ENCODE measurements at regions not wholly inside any gene's neighbourhood (a gene's known extent, or its start where the extent isn't known, plus 50 kb on each side); places are given as distances from the start of the nearest gene placed in this dataset.
A peak's percentile ranks its signal among the peaks of the same experiment; 100 is the strongest.

DNA sequence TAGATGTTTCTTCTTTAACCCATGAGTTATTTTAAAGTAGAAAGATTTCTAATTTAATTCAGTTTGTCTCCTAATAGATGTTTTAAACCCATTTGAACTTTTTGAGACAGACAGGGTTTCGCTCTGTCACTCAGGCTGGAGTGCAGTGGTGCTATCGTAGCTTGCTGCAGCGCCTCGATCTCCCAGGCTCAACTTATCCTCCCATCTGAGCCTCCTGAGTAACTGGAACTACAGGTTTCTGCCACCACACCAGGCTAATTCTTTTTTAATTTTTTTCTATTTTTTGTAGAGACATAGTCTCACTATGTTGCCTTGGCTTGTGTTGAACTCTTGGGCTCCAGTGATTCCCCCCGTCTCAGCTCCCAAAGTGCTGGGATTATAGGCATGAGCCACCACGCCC, 53.0 kb upstream of the RAB18 start:
- intact Hi-C loops (cut with DNase I): no loop called here
- no peak for ATAC-seq
- DNase-seq (ENCODE audit: missing footprints): no peak

- DNase-seq (ENCODE audit: missing footprints): no peak
- no peak for ATAC-seq
- intact Hi-C loops (cut with DNase I): no loop called here
Observed at GRCh38 chr10:27450225-27450624, 53.9 kb upstream of the RAB18 start.

- intact Hi-C loops (cut with DNase I): loop anchor here (5.0 kb wide), 2 partner anchors 108 to 793 kb away; no protein-coding TSS in a partner anchor
- ATAC-seq (no peak), DNase-seq (ENCODE audit: missing footprints) (no peak)
Observed at GRCh38 chr10:27449571-27449970, 54.5 kb upstream of the RAB18 start.

DNA sequence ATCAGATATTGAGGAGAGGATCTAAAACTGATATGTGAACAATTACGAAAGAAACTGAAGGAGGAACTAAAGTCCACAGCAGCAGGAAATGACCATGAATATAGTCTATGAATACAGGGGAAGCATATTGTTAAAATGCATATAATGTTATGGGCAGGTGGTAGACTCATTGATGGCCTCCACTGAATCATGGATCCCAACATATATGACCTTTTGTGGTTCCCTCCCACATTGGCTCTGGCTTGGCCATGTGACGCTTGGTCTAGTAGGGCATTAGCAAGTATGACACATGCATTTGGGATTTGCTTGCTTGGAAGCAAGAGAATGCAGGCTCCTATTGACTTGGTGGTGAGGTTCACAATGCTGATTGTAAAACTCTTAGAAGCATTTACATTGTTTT, 55.2 kb upstream of the RAB18 start:
- intact Hi-C loops (cut with DNase I): loop anchor here (5.0 kb wide), 2 partner anchors 108 to 793 kb away; no protein-coding TSS in a partner anchor
- DNase-seq (ENCODE audit: missing footprints): no peak
- ATAC-seq: no peak

GRCh38 chr10:27447540-27447939, 56.6 kb upstream of the RAB18 start:
- DNase-seq (ENCODE audit: missing footprints): no peak
- no peak for ATAC-seq
- intact Hi-C loops (cut with DNase I): loop anchor here (2.0 to 5.0 kb wide), 3 partner anchors 110 to 795 kb away; no protein-coding TSS in a partner anchor

DNA sequence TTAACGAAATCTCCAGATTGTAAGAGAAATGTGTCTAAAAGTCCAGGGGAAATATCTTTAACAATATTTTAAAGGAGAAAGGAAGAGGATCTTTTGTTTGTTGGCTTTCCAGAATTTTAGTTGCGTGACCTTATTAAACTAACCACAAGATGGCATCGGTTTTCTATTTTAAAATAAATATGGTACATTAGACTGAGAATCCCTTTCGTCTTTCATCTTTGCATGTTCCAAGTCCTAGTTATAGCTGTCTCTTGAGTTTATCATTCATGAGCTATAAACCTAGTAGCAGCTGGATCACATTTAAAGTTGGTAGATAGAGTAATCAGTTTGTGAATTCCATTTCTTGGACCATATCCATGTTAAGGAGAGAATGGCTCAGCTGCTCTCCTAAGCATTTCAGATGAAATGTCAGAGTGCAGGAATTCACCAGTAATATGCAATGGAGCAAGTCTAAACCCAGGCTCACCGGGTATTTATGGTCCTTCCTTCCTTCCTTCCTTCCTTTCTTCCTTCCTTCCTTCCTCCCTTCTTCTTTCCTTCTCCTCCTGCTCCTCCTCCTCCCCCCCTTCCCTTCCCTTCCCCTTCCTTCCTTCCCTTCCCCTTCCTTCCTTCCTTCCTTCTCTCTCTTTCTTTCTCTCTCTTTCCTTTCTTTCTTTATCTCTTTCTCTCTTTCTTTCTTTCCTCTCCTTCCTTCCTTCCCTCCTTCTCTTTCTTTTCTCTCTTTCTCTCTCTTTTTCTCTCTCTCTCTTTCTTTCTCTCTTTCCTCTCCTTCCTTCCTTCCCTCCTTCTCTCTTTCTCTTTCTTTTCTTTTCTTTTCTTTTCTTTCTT, 57.8 kb upstream of the RAB18 start:
- intact Hi-C loops (cut with DNase I): loop anchor here (2.0 to 5.0 kb wide), 3 partner anchors 111 to 796 kb away; no protein-coding TSS in a partner anchor
- ATAC-seq (no peak), DNase-seq (ENCODE audit: missing footprints) (no peak)

DNA sequence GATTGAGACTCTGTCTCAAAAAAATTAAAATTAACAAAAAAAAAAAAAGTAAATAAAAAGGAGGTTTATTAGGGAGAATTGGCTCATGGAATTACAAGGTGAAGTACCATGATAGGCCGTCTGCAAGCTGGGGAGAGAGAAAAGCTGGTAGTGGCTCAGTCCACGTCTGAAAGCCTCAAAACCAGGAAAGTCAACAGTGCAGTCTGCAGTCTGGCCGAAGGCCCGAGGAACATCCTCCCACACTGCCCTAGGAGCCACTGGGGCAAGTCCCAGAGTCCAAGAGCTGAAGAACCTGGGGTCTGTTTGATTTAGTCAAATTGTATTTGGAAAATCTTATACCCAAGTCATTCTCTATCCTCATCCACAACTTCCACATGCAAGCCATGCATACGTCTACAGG, 59.0 kb upstream of the RAB18 start:
- intact Hi-C loops (cut with DNase I): loop anchor here (5.0 kb wide), 2 partner anchors 112 to 797 kb away; no protein-coding TSS in a partner anchor
- ATAC-seq (no peak), DNase-seq (ENCODE audit: missing footprints) (no peak)

DNA sequence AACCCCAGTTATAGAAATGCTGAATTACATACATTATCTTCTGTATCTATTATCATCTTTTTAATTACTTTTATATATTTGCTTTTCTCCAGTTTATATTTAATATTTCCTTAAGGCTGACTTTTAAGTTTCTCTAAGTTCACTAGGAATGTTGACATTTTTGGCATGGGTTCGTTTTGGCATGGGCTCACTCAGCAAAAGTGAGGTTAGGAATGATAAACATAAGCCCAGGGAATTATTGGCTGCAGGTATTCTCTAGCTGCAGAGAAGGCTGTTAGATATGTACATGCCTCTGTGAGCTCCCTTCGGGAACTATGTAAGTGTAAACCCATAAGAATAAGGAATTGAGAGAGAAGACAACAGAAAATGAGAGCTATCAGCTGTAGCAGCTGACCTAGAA, 63.6 kb upstream of the RAB18 start:
- intact Hi-C loops (cut with DNase I): no loop called here
- ATAC-seq (no peak), DNase-seq (ENCODE audit: missing footprints) (no peak)

DNA sequence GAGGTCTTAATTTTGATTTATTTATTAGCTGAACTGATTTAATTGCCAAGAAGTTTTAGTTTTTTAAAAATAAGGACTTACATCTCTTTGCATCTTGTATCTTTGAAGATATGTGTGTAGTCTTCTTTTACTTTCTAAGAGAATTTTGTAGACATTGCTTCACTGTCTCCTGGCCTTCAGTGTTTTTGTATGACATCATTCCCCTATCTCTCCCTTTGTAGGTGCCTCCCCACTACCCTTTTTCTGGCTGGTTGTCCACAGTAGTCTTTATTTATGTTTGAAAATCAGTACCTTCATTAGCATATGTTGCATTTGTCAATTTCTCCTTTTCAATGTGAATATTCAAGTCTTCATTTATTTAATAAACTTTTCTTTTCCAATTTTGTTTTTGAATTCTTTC, 64.1 kb upstream of the RAB18 start:
- DNase-seq (ENCODE audit: missing footprints) (no peak), ATAC-seq (no peak)
- intact Hi-C loops (cut with DNase I): no loop called here

DNA sequence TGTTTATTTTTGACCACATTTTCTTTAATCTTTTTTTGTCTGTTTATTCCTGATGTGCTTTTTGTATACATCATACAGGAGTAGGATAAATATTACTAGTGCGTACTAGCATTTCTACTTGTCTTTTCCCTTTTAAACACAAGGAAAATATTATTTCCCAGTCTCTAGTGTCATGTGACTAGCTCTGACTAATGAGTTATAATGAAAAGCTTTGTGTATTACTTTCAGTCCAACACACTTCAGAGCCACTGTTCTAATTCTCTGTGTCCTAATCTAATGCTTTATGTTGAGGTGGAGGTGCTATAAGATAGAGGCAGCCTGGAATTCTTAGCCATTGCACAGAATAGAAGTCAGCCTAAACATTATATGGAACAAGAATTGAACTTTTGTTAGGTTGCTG, 65.0 kb upstream of the RAB18 start:
- ATAC-seq: no peak
- intact Hi-C loops (cut with DNase I): no loop called here

DNA sequence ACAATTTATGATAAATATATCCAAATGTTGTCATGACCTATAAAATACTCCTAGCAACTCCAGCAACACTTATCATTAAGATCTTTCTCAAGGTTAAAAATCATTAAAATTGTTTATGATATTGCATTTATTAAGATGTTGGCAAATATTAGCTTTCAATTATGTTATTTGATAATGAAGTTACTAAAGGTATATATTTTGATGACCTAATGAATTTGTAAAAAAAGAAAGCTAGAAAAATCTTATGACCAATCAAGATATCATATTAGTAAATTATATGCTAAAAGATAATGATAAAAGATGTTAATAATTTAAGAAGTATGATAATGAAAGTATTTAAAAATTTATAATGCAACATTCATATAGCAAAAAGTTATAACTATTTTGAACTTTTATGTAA, 66.3 kb upstream of the RAB18 start:
- no peak for ATAC-seq
- intact Hi-C loops (cut with DNase I): no loop called here

More for the DNA sequence above, 65.0 kb upstream of the RAB18 start:
- no peak for DNase-seq (ENCODE audit: missing footprints)

GRCh38 chr10:27436710-27437109, 67.4 kb upstream of the RAB18 start:
- DNase-seq (ENCODE audit: missing footprints) (no peak), ATAC-seq (no peak)
- intact Hi-C loops (cut with DNase I): no loop called here

More for the DNA sequence above, 66.3 kb upstream of the RAB18 start:
- DNase-seq (ENCODE audit: missing footprints): no peak

GRCh38 chr10:27433976-27434375, 70.1 kb upstream of the RAB18 start:
- ATAC-seq: no peak
- DNase-seq (ENCODE audit: missing footprints): no peak
- intact Hi-C loops (cut with DNase I): no loop called here

- intact Hi-C loops (cut with DNase I): no loop called here
- DNase-seq (ENCODE audit: missing footprints) (no peak), ATAC-seq (no peak)
Observed at GRCh38 chr10:27426948-27427467, 77.1 kb upstream of the RAB18 start.

DNA sequence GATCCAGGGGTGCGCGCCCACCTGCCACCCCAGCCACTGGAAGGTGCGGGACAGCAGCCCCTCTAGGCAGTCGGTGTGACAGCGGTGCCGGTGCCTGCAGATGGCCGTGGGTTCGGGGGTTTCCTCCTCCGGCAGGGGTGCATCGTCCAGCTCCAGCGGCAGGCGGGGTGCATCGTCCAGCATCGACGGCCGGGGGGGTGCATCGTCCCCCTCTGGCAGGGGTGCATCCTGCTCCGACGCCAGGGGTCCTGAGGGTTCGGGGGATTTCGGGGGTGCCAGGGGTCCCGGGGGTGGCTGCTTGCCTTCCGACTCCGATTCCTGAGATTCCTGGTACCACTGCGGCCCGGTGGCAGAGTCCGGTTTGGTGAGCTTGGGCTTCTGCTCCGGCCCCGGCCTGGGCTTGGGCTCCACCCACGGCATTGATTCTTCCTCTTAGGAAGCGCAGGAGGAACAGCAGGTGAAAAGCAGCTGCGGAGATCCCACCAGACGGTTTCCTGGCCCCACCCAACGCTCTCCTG, 90.2 kb upstream of the RAB18 start:
- intact Hi-C loops (cut with DNase I): no loop called here
- no peak for DNase-seq (ENCODE audit: missing footprints)
- peak; percentile 31 for ATAC-seq

DNA sequence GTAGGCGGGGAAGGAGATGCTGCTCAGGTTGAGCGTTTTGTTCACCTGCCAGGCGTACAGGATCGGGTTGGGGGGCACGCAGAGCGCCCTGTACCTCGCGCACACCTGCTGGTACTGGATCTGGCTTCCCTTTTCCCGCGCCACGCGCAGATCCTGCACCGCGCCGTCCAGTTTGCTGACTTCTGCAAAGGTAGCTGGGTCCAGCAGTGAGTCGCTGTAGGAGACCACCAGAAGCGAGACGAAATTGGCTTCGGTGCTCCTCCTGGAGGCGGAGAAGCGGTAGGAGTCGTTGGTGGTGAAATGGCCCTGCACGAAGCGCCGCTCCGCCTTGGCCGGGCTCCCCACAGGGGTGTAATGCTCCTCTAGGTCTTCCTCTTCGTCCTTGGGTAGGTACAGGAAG, 90.7 kb upstream of the RAB18 start:
- DNase-seq (ENCODE audit: missing footprints) (no peak), ATAC-seq (no peak)
- intact Hi-C loops (cut with DNase I): no loop called here

DNA sequence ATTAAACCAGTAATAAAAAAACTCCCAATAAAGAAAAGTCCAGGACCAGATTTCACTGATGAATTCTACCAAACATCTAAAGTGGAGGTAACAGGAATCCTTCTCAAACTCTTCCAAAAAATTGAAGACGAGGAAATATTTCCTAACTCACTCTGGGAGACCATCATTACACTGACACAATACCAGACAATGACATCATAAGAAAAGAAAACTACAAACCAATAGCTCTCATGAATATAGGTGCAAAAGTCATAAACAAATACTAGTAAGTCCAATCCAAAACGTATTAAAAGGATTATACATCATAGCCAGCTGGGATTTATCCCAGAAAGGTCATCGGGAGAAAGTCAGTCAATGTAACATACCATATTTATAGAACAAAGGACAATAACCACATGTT, 94.0 kb upstream of the RAB18 start:
- ATAC-seq (no peak), DNase-seq (ENCODE audit: missing footprints) (no peak)
- intact Hi-C loops (cut with DNase I): no loop called here

GRCh38 chr10:27407271-27407670, 96.8 kb upstream of the RAB18 start:
- ATAC-seq (no peak), DNase-seq (ENCODE audit: missing footprints) (no peak)
- intact Hi-C loops (cut with DNase I): no loop called here

DNA sequence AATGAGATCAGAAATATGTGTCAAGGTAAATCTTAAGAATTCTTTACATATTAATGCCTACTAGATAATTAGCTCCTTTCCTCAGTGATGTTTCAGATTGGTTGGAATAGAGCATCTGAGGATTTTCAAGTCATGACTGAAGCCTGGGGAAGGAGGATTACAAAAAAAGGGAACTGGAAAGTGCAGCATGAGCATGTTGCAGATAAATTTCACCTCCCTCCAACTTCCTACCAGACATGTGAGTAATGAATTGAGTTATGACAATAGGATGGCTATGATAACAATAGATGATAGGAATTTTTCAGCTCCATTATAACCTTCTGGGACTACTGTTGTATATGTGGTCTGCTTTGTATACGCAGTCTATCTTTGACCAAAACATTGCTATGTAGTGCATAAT, 104.2 kb upstream of the RAB18 start:
- intact Hi-C loops (cut with DNase I): no loop called here

DNA sequence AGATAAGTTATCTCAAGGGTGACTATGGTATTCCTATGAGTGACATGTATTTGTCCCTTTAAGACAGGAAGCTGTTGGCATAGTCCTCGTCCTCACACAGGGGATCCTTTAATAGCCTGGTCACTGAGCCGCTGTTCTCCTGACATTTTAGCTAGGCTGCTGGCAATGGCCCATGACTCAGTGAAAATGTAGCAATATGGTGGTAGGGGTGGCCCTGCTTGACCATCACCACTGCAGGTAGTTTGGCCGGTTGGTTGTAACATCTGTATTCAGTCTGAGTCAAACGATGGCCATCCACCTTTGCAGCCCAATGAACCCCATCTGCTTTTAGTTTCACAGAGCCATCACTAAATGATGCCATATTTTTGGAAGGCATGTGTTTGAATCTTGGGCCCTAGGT, 110.1 kb upstream of the RAB18 start:
- intact Hi-C loops (cut with DNase I): no loop called here
- DNase-seq (ENCODE audit: missing footprints): no peak
- no peak for ATAC-seq

More for the DNA sequence above, 104.2 kb upstream of the RAB18 start:
- DNase-seq (ENCODE audit: missing footprints) (no peak), ATAC-seq (no peak)
